H1 (cell line): ENCODE measurements at regions not wholly inside any gene's neighbourhood (a gene's known extent, or its start where the extent isn't known, plus 50 kb on each side); places are given as distances from the start of the nearest gene placed in this dataset.

ENCODE experiments used
- CTCF ChIA-PET: fragments of 300-600 bp; sonication (Branson Sonifier 250); formaldehyde crosslinking; loops from one replicate; lab custom pipeline; 2021; ENCODE audit not compliant: partially characterized antibody; lab: Charles Lee
- POLR2A ChIA-PET: fragments of 300-600 bp; sonication (Branson Sonifier 250); formaldehyde crosslinking; loops from one replicate; lab custom pipeline; 2021; ENCODE audit warnings: inconsistent platforms; ENCODE audit not compliant: partially characterized antibody; lab: Charles Lee
- DNase-seq, 2 experiments: peaks; one replicate each; pipeline versions ENCODE4 v3.0.0 to v3.0.0-alpha.2; 2010 to 2022; ENCODE audit warnings: low spot score in 2 of 2, low read depth in 1 of 2, mixed read lengths in 1 of 2
- FAIRE-seq: peaks from 2 replicates; lab custom pipeline; 2011; peaks lifted over from hg19 to GRCh38; lab: Jason Lieb, UNC
- H2AFZ ChIP-seq: 2 replicates; pipeline ENCODE4 v1.8.1; 2012; ENCODE audit warnings: low read length, inconsistent platforms
- H2AK5ac ChIP-seq: 2 replicates; pipeline ENCODE4 v1.6.1; 2013; ENCODE audit warnings: low read depth, low read length
- H2BK120ac ChIP-seq: replicated peaks from 2 replicates; pipeline ENCODE3; 2013; ENCODE audit warnings: low read depth, low read length, inconsistent platforms
- H2BK12ac ChIP-seq: 2 replicates; pipeline ENCODE4 v1.6.1; 2013; ENCODE audit warnings: low read depth, low read length
- H2BK15ac ChIP-seq: 2 replicates; pipeline ENCODE4 v1.6.1; 2013; ENCODE audit warnings: low read length
- H2BK20ac ChIP-seq: 2 replicates; pipeline ENCODE4 v1.6.1; 2013; ENCODE audit warnings: low read length
- H2BK5ac ChIP-seq: 2 replicates; pipeline ENCODE4 v1.6.1; 2013; ENCODE audit warnings: low read depth, low read length
- H3K14ac ChIP-seq: 2 replicates; pipeline ENCODE4 v1.6.1; 2013; ENCODE audit warnings: inconsistent platforms; ENCODE audit not compliant: insufficient read length
- H3K18ac ChIP-seq: 2 replicates; pipeline ENCODE4 v1.6.1; 2013; ENCODE audit warnings: low read length; ENCODE audit errors: extremely low read depth
- H3K23ac ChIP-seq: 2 replicates; pipeline ENCODE4 v1.6.1; 2013; ENCODE audit warnings: inconsistent platforms; ENCODE audit not compliant: insufficient read length
- H3K23me2 ChIP-seq: 2 replicates; pipeline ENCODE4 v1.6.1; 2013; ENCODE audit warnings: low read depth, low read length
- H3K27ac ChIP-seq: 2 replicates; pipeline ENCODE4 v1.6.1; 2011; ENCODE audit warnings: low read depth, low read length, inconsistent platforms
- H3K27me3 ChIP-seq, 4 experiments: replicated peaks in 1 of 4; 1 replicate in 1 of 4; 2 replicates in 3 of 4; pipeline versions ENCODE4 v1.6.1 to v1.8.1; 2011 to 2013; ENCODE audit warnings: low read length in 3 of 4, mild to moderate bottlenecking in 3 of 4, inconsistent platforms in 2 of 4, mixed read lengths in 2 of 4, moderate library complexity in 1 of 4; ENCODE audit not compliant: control insufficient read depth in 3 of 4, insufficient read depth in 3 of 4; ENCODE audit errors: extremely low read depth in 1 of 4
- H3K36me3 ChIP-seq, 4 experiments: 2 replicates each; pipeline versions ENCODE4 v1.6.1 to v1.8.1; 2011 to 2013; ENCODE audit warnings: mild to moderate bottlenecking in 4 of 4, low read length in 3 of 4, moderate library complexity in 2 of 4, control low read depth in 1 of 4, inconsistent platforms in 1 of 4; ENCODE audit not compliant: insufficient read depth in 4 of 4, control insufficient read depth in 2 of 4
- H3K4ac ChIP-seq: replicated peaks from 2 replicates; pipeline ENCODE3; 2013; ENCODE audit warnings: low read length, low read depth, mixed read lengths, inconsistent platforms; ENCODE audit not compliant: insufficient read length
- H3K4me1 ChIP-seq, 4 experiments: replicated peaks in 1 of 4; 1 replicate in 1 of 4; 2 replicates in 3 of 4; pipeline versions ENCODE4 v1.6.1 to v1.8.1; 2011 to 2013; ENCODE audit warnings: low read length in 3 of 4, inconsistent platforms in 2 of 4, mixed read lengths in 1 of 4; ENCODE audit not compliant: insufficient read depth in 4 of 4, control insufficient read depth in 3 of 4
- H3K4me2 ChIP-seq, 2 experiments: 2 replicates each; pipeline versions ENCODE4 v1.6.1 to v1.8.1; 2011 to 2013; ENCODE audit warnings: low read depth in 2 of 2, low read length in 2 of 2, control low read depth in 1 of 2, inconsistent platforms in 1 of 2, mild to moderate bottlenecking in 1 of 2; ENCODE audit not compliant: insufficient read depth in 1 of 2
- H3K4me3 ChIP-seq, 4 experiments: fragments of 200-600, 300-600 bp in 1 of 4; sonication (generic), shearing (Covaris generic), sonication (Bioruptor Twin) in 1 of 4; 2 replicates each; pipeline versions ENCODE4 v1.5.1 to v1.8.1; 2011 to 2016; ENCODE audit warnings: low read length in 4 of 4, low read depth in 3 of 4, control low read depth in 2 of 4, inconsistent platforms in 2 of 4, mild to moderate bottlenecking in 2 of 4, mixed read lengths in 1 of 4, moderate library complexity in 1 of 4; ENCODE audit not compliant: insufficient read depth in 2 of 4; ENCODE audit errors: extremely low read depth in 1 of 4
- H3K56ac ChIP-seq: replicated peaks from 2 replicates; pipeline ENCODE3; 2013; ENCODE audit warnings: low read depth, mild to moderate bottlenecking, mixed read lengths, low read length, inconsistent platforms; ENCODE audit not compliant: insufficient read length
- H3K79me1 ChIP-seq: 2 replicates; pipeline ENCODE4 v1.6.1; 2013; ENCODE audit warnings: low read depth, low read length, control low read depth
- H3K79me2 ChIP-seq, 2 experiments: 2 replicates each; pipeline versions ENCODE4 v1.6.1 to v1.8.1; 2012 to 2013; ENCODE audit warnings: low read length in 2 of 2, mild to moderate bottlenecking in 2 of 2, inconsistent platforms in 1 of 2; ENCODE audit not compliant: insufficient read depth in 2 of 2, control insufficient read depth in 1 of 2
- H3K9ac ChIP-seq, 4 experiments: replicated peaks in 1 of 4; 1 replicate in 1 of 4; 2 replicates in 3 of 4; pipeline versions ENCODE4 v1.6.1 to v1.8.1; 2011 to 2013; ENCODE audit warnings: low read depth in 3 of 4, low read length in 3 of 4, control low read depth in 2 of 4, mild to moderate bottlenecking in 2 of 4, moderate library complexity in 2 of 4, inconsistent platforms in 1 of 4; ENCODE audit errors: extremely low read depth in 1 of 4
- H3K9me3 ChIP-seq, 2 experiments: 2 replicates each; pipeline versions ENCODE4 v1.6.1 to v1.8.1; 2012 to 2013; ENCODE audit warnings: mild to moderate bottlenecking in 2 of 2, moderate library complexity in 2 of 2, control low read depth in 1 of 2, inconsistent platforms in 1 of 2, low read depth in 1 of 2, low read length in 1 of 2, mixed read lengths in 1 of 2; ENCODE audit not compliant: insufficient read depth in 2 of 2
- H4K20me1 ChIP-seq, 2 experiments: replicated peaks in 1 of 2; 2 replicates each; pipeline versions ENCODE3 to v1.8.1; 2011 to 2013; ENCODE audit warnings: inconsistent platforms in 2 of 2, low read length in 2 of 2, mild to moderate bottlenecking in 1 of 2; ENCODE audit not compliant: insufficient read depth in 2 of 2, control insufficient read depth in 1 of 2
- H4K5ac ChIP-seq: 2 replicates; pipeline ENCODE4 v1.6.1; 2013; ENCODE audit warnings: low read length, low read depth, mixed read lengths, inconsistent platforms; ENCODE audit not compliant: insufficient read length
- H4K8ac ChIP-seq: 2 replicates; pipeline ENCODE4 v1.8.0; 2013; ENCODE audit warnings: mild to moderate bottlenecking, moderate library complexity, low read length, inconsistent platforms; ENCODE audit not compliant: insufficient read depth; ENCODE audit errors: extremely low read depth
- H4K91ac ChIP-seq: replicated peaks from 2 replicates; pipeline ENCODE3; 2013; ENCODE audit warnings: low read length, mixed read lengths, inconsistent platforms; ENCODE audit not compliant: insufficient read length
- ATF2 ChIP-seq: IDR thresholded peaks from 2 replicates; pipeline ENCODE4 v1.6.1; 2012; ENCODE audit warnings: low read length, inconsistent platforms
- BACH1 ChIP-seq: IDR thresholded peaks from 2 replicates; pipeline ENCODE4 v1.6.1; 2012; ENCODE audit warnings: low read length, improper control_type of control experiment
- BRCA1 ChIP-seq: IDR thresholded peaks from 2 replicates; pipeline ENCODE4 v1.6.1; 2012; ENCODE audit warnings: low read depth, low read length, improper control_type of control experiment
- E2F6 ChIP-seq: IDR thresholded peaks from 2 replicates; pipeline ENCODE4 v1.6.1; 2012; ENCODE audit warnings: inconsistent platforms
- EGR1 ChIP-seq: IDR thresholded peaks from 2 replicates; pipeline ENCODE4 v1.6.1; 2011; ENCODE audit warnings: low read depth, low read length, borderline replicate concordance
- HDAC2 ChIP-seq, 2 experiments: fragments of 300-600 bp in 1 of 2; sonication (generic) in 1 of 2; IDR thresholded peaks; 2 replicates each; pipeline ENCODE4 v1.6.1; 2011 to 2012; ENCODE audit warnings: low read depth in 2 of 2, low read length in 2 of 2, mild to moderate bottlenecking in 2 of 2, moderate library complexity in 2 of 2, borderline replicate concordance in 1 of 2, inconsistent platforms in 1 of 2
- HDAC6 ChIP-seq: IDR thresholded peaks from one replicate; pipeline ENCODE4 v1.7.1; 2012; ENCODE audit warnings: low read depth, mild to moderate bottlenecking, inconsistent platforms, low read length, moderate library complexity
- RBBP5 ChIP-seq: IDR thresholded peaks from 2 replicates; pipeline ENCODE4 v1.7.1; 2012; ENCODE audit warnings: low read depth, mild to moderate bottlenecking, inconsistent platforms, low read length, moderate library complexity, borderline replicate concordance
- RXRA ChIP-seq: IDR thresholded peaks from 2 replicates; pipeline ENCODE4 v1.6.1; 2011; ENCODE audit warnings: low read depth, mild to moderate bottlenecking, low read length, moderate library complexity; ENCODE audit not compliant: insufficient read depth
- SP4 ChIP-seq: IDR thresholded peaks from 2 replicates; pipeline ENCODE4 v1.6.1; 2012; ENCODE audit warnings: low read length, inconsistent platforms
- YY1 ChIP-seq: IDR thresholded peaks from 2 replicates; pipeline ENCODE4 v1.6.1; 2011; ENCODE audit warnings: low read depth, mild to moderate bottlenecking, low read length
- WGBS, 2 experiments: shearing (Covaris generic) in 1 of 2; methylation state at CpG; one replicate each; pipeline versions ENCODE4 v1.1.6 to v1.1.7; 2013 to 2015; ENCODE audit warnings: low lambda C conversion rate in 2 of 2, mixed read lengths in 2 of 2, inconsistent platforms in 1 of 2, low coverage in 1 of 2, missing lambda C conversion rate in 1 of 2; ENCODE audit not compliant: insufficient replicate concordance in 2 of 2, insufficient coverage in 1 of 2, insufficient read length in 1 of 2; ENCODE audit errors: extremely low coverage in 1 of 2, missing lambda C conversion rate in 1 of 2; 5-methylcytosine and 5-hydroxymethylcytosine counted together

- Histone ChIP-seq H2BK15ac (no peak overlapping the region), H3K14ac (no peak overlapping the region), H3K79me1 (no peaks in the 10 kb centered on the region), H2AFZ (no peak overlapping the region), H2BK20ac (no peak overlapping the region), H3K4me1 (peaks cover 0 to 6% (median 4%) of the 10 kb centered on the region in 4 experiments; a peak in 2 of 7 replicates), H3K27me3 (no peaks in the 10 kb centered on the region; a peak in 1 of 7 replicates), H4K8ac (no peak overlapping the region), H3K18ac (no peak overlapping the region), H4K5ac (no peak overlapping the region), H3K9me3 (no peaks in the 10 kb centered on the region), H3K23ac (no peak overlapping the region), H3K9ac (no peak overlapping the region), H2BK120ac (no peak overlapping the region), H3K4ac (no peak overlapping the region), H3K23me2 (no peaks in the 10 kb centered on the region), H2AK5ac (no peak overlapping the region), H3K27ac (no peak overlapping the region), H3K56ac (no peak overlapping the region), H3K79me2 (no peaks in the 10 kb centered on the region; a peak in 1 of 4 replicates), H2BK12ac (no peak overlapping the region), H3K36me3 (no peaks in the 10 kb centered on the region), H3K4me2 (no peak overlapping the region), H4K20me1 (no peaks in the 10 kb centered on the region), H3K4me3 (no peak overlapping the region), H4K91ac (no peak overlapping the region), H2BK5ac (0 out of 2 replicates have a peak overlapping the region, but pooled peaks have one; percentile 52)
- TF ChIP-seq RXRA, result no peak
- TF ChIP-seq HDAC2 (IDR thresholded peaks at IDR 0.05; ENCODE audit: borderline replicate concordance in 1 of 2, low read depth in 2 of 2, low read length in 2 of 2), result no peak
- TF ChIP-seq YY1, result no peak
- TF ChIP-seq ATF2, result no peak
- no peak for TF ChIP-seq BACH1
- TF ChIP-seq RBBP5, result no peak
- TF ChIP-seq SP4, result no peak
- TF ChIP-seq EGR1, result no peak
- TF ChIP-seq BRCA1, result no peak
- TF ChIP-seq HDAC6, result no peak
- no peak for TF ChIP-seq E2F6
- ChIA-PET POLR2A (no interaction called here), CTCF (interaction anchor here (0.6 to 1.5 kb wide), 7 partner anchors 14 to 230 kb away, joined by 3 to 5 read pairs (median 3); no protein-coding TSS in a partner anchor)
- DNase-seq (no peak), FAIRE-seq (no peak)
- 95% methylated on average over 6 of the region's 6 CpGs; no CpG with 5 or more reads in 1 of the 2 experiments for WGBS, 2 experiments
Observed at GRCh38 chr17:72351365-72351764, 230.5 kb downstream of the SOX9 start.
